Gastroesophageal sphincter (tissue), 3 donors: ENCODE measurements at regions not wholly inside any gene's neighbourhood (a gene's known extent, or its start where the extent isn't known, plus 50 kb on each side); places are given as distances from the start of the nearest gene placed in this dataset.

ENCODE experiments used
- POLR2AphosphoS5 ChIP-seq: sonication (generic); formaldehyde crosslinking; IDR thresholded peaks from one replicate; pipeline ENCODE4 v1.6.1; 2017; ENCODE audit warnings: antibody characterized with exemption
- TF ChIP-seq, protein P1 (sequence below), 4 experiments: fragments of 200-600 bp in 2 of 4; fragments of 450-650 bp in 2 of 4; sonication (generic) in 1 of 4; IDR thresholded peaks; one replicate each; pipeline ENCODE4 v1.5.1; 2017 to 2019; ENCODE audit warnings: antibody characterized with exemption in 4 of 4, mild to moderate bottlenecking in 2 of 4, moderate library complexity in 2 of 4

DNA sequence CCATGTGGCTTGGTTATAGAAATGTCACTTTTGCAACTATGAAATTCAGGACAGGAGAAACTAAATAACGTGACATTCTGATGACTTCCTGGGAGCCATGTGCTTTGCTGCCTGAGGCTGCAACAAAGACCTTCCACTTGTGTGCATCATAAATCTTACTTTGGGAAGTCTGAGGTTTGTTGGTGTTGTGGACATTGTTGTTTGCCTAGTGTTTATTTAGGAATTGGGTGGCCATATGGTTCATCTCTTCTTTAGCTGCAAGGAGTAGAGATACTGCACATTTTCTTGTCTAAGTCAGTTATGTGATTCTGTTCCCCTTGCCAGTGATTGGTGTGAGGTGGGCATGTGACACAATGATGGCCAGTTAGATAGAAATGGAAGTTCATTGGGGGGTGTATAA, 167.3 kb upstream of the SSTR1 start:
- no peak for TF ChIP-seq POLR2AphosphoS5
- TF ChIP-seq, protein P1, sequence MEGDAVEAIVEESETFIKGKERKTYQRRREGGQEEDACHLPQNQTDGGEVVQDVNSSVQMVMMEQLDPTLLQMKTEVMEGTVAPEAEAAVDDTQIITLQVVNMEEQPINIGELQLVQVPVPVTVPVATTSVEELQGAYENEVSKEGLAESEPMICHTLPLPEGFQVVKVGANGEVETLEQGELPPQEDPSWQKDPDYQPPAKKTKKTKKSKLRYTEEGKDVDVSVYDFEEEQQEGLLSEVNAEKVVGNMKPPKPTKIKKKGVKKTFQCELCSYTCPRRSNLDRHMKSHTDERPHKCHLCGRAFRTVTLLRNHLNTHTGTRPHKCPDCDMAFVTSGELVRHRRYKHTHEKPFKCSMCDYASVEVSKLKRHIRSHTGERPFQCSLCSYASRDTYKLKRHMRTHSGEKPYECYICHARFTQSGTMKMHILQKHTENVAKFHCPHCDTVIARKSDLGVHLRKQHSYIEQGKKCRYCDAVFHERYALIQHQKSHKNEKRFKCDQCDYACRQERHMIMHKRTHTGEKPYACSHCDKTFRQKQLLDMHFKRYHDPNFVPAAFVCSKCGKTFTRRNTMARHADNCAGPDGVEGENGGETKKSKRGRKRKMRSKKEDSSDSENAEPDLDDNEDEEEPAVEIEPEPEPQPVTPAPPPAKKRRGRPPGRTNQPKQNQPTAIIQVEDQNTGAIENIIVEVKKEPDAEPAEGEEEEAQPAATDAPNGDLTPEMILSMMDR (IDR thresholded peaks at IDR 0.05): no peak
